WERI-Rb-1 (cell line): ENCODE measurements at regions not wholly inside any gene's neighbourhood (a gene's known extent, or its start where the extent isn't known, plus 50 kb on each side); places are given as distances from the start of the nearest gene placed in this dataset.
A peak's percentile ranks its signal among the peaks of the same experiment; 100 is the strongest.

Experiments
- DNase-seq: peaks from one replicate; pipeline ENCODE4 v3.0.0-alpha.2; 2020
- H3K27ac ChIP-seq: fragments of 250-450 bp; sonication (Bioruptor Pico); 2 replicates; pipeline ENCODE4 v1.5.1; 2020; ENCODE audit warnings: mild to moderate bottlenecking, moderate library complexity
- H3K27me3 ChIP-seq: fragments of 250-450 bp; sonication (Bioruptor Pico); 2 replicates; pipeline ENCODE4 v1.5.1; 2021; ENCODE audit warnings: mild to moderate bottlenecking, low read depth, moderate library complexity; ENCODE audit not compliant: insufficient read depth, severe bottlenecking
- H3K36me3 ChIP-seq: fragments of 250-450 bp; sonication (Bioruptor Pico); 2 replicates; pipeline ENCODE4 v1.5.1; 2020; ENCODE audit warnings: mild to moderate bottlenecking, moderate library complexity
- H3K4me3 ChIP-seq: 2 replicates; pipeline ENCODE4 v1.5.1; 2011; ENCODE audit warnings: low read depth, mild to moderate bottlenecking, control low read depth, low read length
- H3K9me3 ChIP-seq: fragments of 250-450 bp; sonication (Bioruptor Pico); 2 replicates; pipeline ENCODE4 v1.5.1; 2021; ENCODE audit warnings: mild to moderate bottlenecking, moderate library complexity; ENCODE audit not compliant: severe bottlenecking
- TF ChIP-seq, protein P1 (sequence below): IDR thresholded peaks from 2 replicates; pipeline ENCODE4 v1.5.1; 2011; ENCODE audit warnings: low read depth, mild to moderate bottlenecking, control low read depth, inconsistent platforms, low read length

DNA sequence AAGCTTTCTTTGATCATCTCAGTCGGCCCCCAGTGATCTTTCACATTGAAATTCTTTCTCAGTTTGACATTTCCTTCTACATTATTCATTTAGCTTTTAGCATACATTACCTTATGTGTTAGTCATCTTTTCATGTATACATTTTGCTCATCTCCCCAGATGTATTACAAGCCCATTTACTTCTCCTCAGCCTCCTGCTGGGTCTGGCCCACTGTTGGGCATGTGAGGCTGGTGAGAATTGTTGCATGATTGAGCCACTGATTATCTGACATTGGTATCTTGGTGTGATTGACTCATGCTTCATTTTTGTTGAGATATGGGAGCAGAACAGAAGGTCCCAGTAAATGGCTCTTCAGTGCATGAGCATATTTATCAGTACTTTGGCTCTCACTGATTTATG, 300.1 kb upstream of the DDX18 start:
- no peaks in the 10 kb centered on the region for H3K36me3 ChIP-seq

DNA sequence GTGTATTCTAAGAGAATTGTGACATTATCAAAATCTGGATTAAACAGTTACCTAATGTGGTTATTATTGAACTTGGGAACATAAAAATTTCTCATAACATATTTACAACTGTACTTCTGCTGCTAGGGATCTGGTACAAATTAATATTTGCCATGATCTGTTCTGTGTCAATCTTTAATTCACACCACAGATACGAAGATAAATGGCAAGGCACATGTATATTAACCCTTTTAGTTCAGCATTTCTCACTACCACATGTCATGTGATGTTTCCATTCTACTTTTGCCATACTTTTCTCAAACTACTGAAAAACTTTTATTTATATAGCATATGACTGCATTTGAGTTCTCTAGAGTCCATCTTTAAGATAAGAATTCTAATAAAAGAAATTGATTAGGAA, 295.3 kb upstream of the DDX18 start:
- no peak for DNase-seq
- no peaks in the 10 kb centered on the region for H3K36me3 ChIP-seq
- no peak overlapping the region for H3K4me3 ChIP-seq
- no peak overlapping the region for H3K27ac ChIP-seq
- H3K9me3 ChIP-seq: no peaks in the 10 kb centered on the region
- TF ChIP-seq, protein P1, sequence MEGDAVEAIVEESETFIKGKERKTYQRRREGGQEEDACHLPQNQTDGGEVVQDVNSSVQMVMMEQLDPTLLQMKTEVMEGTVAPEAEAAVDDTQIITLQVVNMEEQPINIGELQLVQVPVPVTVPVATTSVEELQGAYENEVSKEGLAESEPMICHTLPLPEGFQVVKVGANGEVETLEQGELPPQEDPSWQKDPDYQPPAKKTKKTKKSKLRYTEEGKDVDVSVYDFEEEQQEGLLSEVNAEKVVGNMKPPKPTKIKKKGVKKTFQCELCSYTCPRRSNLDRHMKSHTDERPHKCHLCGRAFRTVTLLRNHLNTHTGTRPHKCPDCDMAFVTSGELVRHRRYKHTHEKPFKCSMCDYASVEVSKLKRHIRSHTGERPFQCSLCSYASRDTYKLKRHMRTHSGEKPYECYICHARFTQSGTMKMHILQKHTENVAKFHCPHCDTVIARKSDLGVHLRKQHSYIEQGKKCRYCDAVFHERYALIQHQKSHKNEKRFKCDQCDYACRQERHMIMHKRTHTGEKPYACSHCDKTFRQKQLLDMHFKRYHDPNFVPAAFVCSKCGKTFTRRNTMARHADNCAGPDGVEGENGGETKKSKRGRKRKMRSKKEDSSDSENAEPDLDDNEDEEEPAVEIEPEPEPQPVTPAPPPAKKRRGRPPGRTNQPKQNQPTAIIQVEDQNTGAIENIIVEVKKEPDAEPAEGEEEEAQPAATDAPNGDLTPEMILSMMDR: no peak
- H3K27me3 ChIP-seq: peaks cover 47% of the 10 kb centered on the region

More for the DNA sequence above, 300.1 kb upstream of the DDX18 start:
- no peaks in the 10 kb centered on the region for H3K9me3 ChIP-seq
- no peak for DNase-seq
- no peak overlapping the region for H3K27ac ChIP-seq
- H3K4me3 ChIP-seq: no peak overlapping the region
- H3K27me3 ChIP-seq: peaks cover 57% of the 10 kb centered on the region
- TF ChIP-seq, protein P1: no peak

DNA sequence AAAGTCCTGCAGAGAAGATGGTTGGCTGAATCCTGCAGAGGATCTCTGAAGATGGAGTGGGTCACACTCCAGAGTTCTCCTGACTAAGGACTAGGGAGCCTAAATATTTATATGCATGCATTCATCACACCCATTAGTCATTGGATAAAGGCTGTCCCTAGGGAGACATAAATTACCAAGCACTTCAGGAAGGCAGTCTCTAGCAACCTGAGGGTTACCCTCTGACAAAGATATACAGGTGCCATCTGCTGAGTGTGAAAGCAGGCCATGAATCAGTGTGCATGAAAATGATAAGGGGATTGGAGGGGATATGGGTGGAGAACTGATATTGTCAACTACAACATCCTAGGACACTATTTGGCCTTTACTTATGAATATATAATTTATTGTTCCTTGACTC, 294.8 kb upstream of the DDX18 start:
- DNase-seq: no peak
- TF ChIP-seq, protein P1: no peak

DNA sequence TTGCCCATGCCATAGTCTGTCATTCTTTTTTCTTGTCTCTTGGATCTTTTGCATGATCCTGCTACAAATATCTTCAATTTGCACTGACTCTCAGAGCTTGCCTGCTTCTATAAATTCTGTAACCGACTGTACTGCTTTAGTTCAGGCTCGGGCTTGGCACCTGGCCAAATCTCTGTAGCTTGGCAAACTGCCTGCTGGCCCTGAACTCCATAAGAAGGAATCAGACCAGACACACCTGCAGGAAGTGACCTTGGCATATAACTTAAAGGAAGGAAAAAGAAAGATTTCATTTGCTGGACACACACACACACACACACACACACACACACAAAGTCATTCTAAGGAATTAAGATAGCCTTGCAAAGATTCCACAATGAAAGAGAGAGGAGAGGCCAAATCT, 291.2 kb upstream of the DDX18 start:
- H3K9me3 ChIP-seq: no peaks in the 10 kb centered on the region
- H3K27ac ChIP-seq: no peak overlapping the region
- no peak for DNase-seq
- H3K36me3 ChIP-seq: no peaks in the 10 kb centered on the region
- H3K4me3 ChIP-seq: no peak overlapping the region
- TF ChIP-seq, protein P1: no peak
- H3K27me3 ChIP-seq: peaks cover 30% of the 10 kb centered on the region

More for the DNA sequence above, 294.8 kb upstream of the DDX18 start:
- Histone ChIP-seq H3K27me3 (peaks cover 52% of the 10 kb centered on the region), H3K36me3 (no peaks in the 10 kb centered on the region), H3K4me3 (no peak overlapping the region), H3K9me3 (no peaks in the 10 kb centered on the region), H3K27ac (no peak overlapping the region)

DNA sequence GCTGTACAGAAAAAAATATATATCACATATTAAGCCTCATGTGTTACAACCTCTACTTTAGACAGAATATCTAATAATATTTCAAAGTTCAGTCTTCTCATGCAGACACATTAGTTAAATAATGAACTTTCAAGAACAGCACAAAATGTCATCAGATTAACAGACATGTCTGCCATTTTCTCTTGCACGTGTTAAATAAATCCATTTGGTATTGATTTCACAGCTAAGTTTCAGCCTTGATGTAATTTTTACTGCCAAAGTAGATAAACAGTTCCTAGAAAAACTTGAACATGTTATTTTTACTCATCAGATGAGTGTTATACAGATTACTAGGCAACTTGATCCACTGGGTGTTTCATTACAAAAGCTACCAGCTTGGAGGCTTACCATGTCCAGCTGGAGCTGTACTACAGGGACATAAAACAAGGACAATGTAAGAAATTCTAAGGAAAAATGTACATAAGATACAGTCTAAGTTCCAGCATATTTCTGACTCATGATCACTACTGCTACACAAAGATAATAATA, 290.7 kb upstream of the DDX18 start:
- TF ChIP-seq, protein P1: no peak
- no peak overlapping the region for H3K4me3 ChIP-seq
- H3K27me3 ChIP-seq: peaks cover 27% of the 10 kb centered on the region
- no peaks in the 10 kb centered on the region for H3K36me3 ChIP-seq
- H3K27ac ChIP-seq: no peak overlapping the region
- no peaks in the 10 kb centered on the region for H3K9me3 ChIP-seq
- DNase-seq: no peak

DNA sequence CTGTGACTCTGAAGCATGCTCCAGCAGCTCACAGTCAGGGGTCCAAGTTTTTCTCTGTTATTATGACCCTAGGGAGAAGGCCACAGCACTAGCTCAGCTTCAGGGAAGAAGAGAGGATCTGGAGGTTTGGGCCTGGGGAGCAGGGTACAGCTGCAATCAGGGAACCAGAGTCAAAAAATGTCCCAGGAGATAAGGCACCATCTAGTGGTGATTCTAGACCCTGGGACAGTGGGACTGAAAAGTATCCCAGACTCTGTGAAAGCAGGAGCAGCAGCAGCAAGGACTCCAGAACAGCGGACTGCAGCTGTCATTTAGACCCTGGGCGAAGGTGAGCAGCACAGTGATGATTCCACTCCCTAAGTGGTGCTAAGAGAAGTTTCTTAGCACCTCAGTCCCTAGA, 278.4 kb upstream of the DDX18 start:
- H3K27ac ChIP-seq: no peak overlapping the region
- H3K4me3 ChIP-seq: no peak overlapping the region
- TF ChIP-seq, protein P1: peak; percentile 61
- H3K9me3 ChIP-seq: no peaks in the 10 kb centered on the region
- H3K27me3 ChIP-seq: peaks cover 19% of the 10 kb centered on the region
- DNase-seq: no peak
- no peaks in the 10 kb centered on the region for H3K36me3 ChIP-seq
